Germinal center (tissue), 1 donor: ENCODE measurements at regions not wholly inside any gene's neighbourhood (a gene's known extent, or its start where the extent isn't known, plus 50 kb on each side); places are given as distances from the start of the nearest gene placed in this dataset.

Source experiments
- DNase-seq: peaks from one replicate; pipeline ENCODE4 v3.0.0; 2012; ENCODE audit warnings: mixed read lengths, low spot score

DNA sequence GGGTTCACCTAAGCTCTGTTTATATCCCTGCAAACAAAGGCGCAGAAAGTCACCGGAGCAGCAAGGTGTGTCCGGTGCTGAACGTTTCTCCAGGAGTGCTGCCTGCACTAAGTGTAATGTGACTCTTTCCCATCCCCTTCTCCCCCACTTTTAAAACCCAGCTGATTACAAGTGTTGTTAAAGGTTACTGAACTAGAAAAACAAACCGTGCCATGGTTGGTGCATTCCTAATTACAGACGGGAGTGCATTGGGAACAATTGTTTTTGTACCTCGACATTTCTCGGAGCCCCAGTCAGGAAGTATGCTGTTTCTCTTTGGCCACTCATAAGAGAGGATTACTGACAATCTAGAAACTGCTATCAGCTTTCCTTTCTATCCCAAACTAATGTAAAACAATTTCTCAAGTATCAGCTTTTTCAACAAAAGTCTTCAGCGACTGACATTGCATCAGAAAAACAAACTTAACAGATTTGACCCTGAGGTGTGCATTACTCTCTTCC is 441.0 kb upstream of the SALL1 start:
- DNase-seq: no peak

DNA sequence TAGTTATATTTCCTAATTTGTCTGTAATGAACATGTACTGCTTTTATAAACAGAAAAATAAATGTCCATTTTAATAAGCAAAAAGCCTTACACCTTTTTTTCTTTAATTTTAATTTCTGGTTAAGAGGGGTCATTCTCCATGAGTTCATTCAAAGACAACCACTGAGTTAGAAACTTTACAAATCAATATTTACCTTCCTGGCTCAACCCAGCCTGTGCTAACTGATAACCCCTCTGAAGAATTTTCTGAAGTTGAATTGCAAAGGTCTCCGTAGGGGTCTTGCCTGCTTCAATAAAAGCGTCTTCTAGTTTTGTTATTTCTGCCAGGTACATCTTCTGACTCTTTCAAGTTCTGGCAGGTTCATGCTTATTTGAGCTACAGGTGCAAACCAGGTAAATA is 440.4 kb upstream of the SALL1 start:
- no peak for DNase-seq

DNA sequence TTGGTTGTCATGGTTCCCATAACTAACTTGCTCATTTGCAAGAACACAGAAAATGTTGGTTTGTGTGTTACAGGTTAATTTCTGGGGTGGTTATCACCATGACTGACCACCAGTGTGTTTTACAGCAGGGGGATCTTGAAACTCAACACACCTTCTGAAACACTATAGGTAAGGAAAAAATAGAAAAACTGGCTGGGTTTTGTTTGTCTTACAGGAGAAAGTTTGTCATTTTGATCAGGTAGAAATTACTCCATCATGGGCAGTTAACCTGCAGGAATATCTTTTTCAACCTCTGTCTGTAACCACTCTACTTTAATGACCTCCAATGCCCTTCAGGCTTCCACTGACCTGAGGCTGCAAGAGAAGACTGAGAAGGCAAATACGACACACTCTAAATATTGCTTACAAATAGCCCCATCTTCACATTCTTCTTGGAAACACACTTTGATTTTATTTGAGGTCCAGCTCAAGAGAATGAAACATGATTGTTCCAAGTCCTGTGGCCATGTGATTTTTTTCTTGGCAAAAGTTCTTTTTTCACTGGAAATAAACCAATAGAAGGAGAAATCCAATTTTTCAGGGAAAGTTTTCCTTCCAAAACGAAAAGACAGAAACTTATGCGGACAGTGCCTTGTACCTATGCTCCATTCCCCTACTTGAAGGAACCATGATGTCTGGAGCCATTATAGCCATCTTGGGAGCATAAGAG is 428.7 kb upstream of the SALL1 start:
- DNase-seq: no peak

DNA sequence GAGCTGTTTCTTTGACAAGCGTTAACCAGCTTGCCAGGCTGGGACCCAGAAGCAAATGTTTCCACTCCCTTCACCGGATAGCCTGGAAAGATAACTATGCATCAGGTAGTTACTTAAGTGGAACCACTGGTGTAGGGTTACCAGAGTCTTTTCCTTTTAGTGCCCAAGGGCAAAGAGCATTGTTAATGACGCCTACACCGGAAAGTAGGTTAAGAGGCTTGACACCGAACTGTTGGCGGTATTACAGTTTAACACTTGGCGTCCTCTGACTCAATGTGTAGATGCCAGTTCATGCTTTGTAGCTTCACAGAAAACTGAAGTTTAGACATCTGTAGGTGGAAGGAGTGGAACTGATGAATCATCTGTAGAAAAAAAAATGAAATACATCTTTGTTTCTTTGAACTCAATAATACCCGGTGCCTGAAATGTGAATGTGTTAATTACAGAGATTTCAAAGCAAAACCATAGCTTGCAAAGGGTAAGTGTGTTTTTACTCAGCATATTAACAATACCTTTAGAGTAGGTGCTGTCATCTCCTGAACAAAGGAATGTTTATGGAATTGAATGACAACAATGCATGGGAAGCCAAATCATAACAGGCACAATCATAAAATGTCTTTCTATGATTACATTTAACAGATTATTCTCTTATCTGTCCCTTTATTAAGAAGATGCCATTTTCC is 426.7 kb upstream of the SALL1 start:
- DNase-seq: no peak

DNA sequence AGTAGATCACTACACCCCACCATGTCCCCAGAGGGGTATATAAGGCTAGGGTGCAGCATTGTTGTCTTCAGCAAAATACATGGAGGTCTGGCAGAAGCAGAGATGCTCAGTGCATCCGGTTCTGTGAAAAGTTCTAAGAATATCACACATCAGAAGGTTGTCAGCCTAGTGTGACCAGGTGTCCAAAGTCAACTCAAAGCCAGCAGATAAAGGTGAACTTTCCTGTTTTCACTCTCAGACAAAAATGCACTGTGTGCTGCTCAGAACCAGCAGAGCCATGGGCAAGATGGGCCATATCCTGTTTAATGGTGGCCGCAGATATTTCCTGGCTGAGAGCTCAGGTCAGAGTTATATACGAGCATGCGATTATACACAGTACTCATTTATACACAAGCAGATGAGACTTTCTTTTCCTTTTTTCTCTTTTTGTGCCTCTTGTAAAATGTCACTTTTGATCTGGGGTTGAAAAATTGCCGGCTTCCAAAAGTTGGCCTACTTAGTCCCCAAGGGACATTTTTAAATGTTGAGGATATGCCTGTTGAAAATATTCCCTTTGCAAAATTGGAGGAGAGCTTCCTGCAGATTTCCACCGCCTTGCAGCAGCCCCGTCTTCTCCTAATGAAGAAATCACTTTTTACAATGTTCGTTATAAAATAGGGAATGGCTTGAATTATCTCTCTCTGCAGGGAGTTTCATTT is 425.6 kb upstream of the SALL1 start:
- DNase-seq: no peak

DNA sequence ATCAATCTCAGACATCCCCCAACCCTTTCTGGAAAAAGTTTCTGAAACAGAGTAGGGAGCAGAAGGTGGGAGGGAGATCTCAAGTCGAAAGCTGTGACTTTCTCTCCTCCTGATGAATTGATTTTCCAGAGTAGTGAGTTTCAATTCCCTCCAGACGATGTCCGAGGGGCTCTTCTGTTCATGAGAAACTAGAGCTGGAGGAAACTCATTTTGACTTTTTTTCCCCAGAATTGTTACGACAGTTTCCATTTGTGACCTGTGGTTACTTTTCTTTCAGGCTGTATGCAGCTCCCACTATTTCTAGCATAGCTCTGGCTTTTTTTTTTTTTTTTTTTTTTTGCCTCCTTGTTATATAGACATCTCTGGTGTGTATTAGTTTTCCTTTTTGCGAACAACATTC is 422.1 kb upstream of the SALL1 start:
- DNase-seq: no peak

DNA sequence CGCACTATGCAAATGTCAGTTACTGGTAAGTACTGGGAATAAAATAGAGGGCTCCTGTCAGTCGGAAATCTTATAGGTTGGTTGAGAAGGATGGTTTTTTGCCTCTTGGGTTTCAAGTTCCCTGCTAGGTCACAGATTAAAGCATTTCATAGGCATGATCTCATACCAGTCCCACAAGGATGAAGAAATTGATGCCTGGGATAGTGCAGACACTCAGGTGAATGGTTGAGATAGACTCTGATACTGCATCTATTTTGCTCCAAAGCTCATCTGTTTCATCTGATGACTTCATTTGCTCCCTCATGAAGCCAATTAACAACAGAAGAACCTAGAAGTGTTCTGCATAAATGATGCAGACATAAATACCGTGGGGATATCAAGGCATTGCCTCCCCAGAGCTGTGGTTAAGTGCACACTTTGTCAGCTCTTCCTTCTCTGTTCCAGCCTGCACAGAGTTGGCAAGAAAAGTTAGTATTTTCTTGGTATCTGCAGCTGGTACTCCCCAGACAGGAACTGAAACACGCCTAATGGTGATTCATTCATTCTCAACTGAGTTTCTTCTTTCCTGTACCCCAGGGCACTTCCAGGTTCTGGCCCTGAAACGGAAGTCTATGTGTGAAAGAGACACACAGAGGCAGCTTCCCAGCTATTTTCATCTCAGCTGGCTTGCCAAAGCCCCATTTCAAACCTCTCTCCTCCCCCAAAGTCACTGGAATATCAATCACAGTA is 418.3 kb upstream of the SALL1 start:
- no peak for DNase-seq

DNA sequence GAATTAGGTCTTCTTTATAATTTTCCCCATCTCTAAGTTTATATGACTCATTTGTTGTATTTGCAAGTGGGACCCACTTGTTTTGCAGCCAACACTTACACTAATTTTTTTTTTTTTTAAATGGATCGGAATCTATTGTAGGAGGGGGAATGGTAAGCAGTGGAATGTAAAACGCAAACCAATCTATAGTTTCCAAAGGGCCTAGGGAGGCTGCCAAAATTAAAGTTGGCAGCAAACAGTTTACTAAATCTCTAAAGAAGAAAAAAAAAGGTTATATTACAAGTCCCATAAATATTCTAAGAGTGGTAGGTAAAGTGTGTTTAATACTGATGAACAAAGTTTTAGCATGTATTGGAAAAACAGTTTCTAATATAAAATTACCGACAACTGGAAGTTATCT is 416.8 kb upstream of the SALL1 start:
- no peak for DNase-seq

DNA sequence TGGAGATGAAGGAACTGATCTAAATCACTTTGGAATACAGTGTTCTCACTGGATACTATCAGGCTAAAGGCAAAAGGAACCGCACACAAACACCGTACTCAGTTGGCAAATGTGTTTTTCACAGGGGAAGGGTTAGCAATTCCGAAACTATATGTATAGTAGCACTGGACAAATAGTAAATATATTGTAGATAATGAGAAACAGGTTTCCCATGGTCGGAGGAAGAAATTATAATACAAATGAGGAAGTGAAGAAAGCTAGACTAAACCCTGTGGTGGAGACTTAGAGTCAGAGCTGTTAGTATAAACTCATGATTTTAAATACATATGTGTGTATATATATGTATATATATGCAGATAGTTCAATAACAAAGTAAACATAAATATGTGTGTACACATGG is 414.1 kb upstream of the SALL1 start:
- no peak for DNase-seq

DNA sequence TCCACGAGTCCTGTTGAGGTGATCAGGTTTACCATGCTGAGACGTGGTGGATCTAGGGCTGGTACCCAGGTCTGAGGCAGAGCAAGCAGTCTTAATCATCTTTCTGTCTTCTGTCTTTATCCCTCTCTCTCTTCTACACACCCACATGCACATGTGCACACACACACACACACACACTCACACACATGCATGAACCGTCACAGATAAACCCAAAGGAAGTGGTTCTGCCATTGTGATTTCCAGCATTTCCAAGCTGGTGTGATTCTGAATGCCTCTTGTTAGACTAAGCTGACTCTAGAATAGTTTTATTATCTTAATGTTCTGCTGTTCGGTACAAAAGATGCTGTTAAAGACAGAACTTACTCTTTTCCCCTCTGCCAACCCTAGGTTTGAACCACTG is 411.8 kb upstream of the SALL1 start:
- DNase-seq: no peak

DNA sequence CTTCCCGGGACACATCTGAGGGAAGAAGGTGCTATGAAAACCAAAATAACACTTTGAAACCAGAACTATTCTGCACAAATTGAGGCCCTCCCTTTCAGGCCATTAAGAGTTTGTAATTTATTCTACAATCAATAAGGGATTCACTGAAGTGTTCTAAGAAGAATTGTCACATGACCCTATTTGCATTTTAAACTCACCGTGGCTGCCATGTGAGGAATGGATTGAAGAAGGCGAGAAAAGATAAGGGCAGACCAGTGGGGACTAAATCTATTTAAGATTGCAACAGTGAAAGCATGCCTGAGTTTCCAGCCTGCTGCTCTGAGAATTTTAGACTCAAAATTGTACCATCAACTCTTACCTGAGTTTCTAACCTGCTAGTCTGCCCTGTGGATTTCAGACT is 408.8 kb upstream of the SALL1 start:
- no peak for DNase-seq

DNA sequence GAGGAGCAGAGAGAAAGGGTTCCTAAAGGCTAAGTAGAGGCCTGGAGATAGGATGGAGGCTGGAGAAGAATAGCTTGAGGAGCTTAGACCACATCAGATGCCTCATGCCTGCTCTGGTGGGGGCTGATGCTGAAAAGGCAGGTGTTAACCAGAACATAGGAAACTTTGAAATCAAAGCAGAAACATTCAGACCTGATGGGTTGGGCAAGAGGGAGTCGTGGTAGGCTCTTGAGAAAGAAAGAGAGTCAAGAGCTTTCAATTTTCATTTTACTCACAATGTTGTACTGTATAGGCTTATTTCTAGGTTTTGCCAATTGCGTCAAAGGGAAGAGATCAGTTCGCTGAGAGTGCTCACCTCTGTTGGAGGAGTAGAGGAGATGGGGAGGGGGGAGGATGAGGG is 406.6 kb upstream of the SALL1 start:
- no peak for DNase-seq

DNA sequence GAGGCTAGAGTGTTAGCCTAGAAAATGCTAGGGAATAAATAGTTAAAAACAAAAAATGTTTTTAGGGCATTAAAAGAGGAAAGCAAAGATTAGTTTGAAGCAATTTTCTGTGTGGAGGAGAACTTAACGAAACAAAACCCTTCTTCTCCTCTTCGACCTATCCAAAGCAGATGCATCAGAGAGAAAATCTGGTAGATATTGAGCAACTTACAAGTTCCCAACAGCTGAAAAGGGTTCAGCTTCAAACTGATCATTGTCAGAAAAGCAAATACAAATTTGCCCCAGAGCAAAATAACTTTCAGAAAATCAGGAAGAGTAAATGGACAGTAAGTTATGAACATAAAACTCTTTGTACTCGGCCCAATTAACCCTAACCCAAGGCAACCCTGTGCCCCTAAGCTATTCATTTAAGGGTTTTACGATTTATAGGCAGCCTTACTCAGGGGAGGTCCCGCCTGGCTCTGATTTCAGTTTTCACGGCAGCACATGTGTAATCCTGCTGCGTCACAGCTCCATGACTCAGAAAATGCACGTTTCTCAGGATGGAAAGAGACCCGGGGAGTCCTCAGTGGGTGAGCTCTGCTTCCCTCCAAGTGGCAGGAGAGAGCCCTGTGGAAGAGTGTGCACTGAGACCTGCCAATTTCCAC is 405.7 kb upstream of the SALL1 start:
- DNase-seq: no peak

DNA sequence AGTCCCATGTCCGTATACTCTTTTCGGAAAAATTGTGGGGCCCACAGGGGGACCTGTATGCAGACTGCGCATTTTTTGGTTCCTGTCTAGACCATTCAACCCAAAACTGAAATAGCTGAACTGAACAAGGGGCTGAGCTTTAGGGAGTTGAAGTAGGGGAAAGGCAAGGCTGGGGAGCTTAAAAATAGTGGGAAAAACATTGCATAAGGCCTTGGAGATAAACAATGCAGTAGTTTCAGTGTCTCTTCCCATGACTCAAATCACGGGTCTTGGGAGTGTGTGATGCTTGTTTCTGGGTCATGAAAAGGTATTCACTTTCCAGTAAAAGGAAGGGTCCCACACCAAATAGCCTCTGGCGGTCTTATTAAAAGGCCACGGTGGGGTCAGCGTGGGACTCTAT is 402.8 kb upstream of the SALL1 start:
- no peak for DNase-seq

DNA sequence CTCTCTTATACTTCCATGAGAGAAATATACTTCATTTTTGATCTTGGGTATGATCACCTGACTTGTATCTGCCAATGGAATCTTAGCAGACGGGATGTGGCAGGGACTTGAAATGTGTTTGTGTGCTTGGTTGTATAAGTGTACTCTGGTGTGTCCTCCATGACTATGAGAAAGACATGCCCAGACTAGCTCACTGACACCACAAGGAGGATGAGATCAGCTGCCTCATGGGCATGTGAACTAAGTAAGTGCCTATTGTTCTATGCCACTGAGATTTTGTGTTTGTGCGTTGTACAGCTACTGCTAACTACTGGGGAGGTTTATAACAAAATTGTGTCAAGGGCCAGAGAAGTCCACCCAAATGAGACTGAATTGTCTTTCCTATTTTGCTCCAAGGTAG is 402.2 kb upstream of the SALL1 start:
- DNase-seq: no peak

DNA sequence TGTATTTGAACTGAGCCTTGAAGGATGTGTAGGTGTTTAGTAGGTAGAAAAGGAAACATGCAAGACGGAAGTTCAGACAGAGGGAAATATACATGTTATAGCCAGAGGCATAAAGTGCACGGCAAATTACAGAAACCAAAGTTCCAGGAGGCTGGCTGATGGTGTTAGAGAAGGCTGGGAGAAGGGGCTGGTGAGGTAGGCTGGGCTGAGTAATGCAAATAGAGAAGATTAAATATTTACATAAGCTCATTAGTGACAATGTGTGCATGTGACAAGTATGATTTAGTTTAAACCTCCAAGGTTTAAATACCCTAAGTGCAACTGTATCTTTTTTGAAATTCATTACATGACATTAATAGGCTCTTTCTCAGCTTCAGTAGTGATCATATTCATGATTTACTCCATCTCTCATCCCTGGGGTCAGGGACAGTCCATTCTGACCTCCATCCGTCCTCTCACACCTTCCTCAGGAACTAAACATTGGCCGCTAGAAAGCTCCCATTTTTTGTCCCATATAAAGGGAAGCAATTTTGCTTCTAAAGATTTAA is 399.8 kb upstream of the SALL1 start:
- no peak for DNase-seq

DNA sequence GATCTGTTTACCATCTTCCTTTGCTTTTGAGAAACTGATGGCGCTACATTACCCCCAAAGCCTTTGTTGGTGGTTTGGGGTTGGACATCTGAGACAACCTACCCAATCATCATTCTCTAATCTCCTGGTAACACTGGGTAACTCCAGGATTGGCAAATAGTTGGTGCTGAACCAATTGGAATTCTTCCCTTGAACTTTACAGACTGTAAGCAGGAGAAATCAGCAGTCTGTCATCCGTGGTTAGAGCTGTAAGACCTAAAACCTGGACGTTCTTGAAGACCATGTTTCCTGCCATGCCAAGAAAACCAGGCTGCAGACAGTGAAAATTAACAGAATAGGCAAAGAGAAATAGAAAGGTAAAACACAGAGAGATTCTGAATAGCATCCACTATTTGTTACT is 398.8 kb upstream of the SALL1 start:
- DNase-seq: no peak

DNA sequence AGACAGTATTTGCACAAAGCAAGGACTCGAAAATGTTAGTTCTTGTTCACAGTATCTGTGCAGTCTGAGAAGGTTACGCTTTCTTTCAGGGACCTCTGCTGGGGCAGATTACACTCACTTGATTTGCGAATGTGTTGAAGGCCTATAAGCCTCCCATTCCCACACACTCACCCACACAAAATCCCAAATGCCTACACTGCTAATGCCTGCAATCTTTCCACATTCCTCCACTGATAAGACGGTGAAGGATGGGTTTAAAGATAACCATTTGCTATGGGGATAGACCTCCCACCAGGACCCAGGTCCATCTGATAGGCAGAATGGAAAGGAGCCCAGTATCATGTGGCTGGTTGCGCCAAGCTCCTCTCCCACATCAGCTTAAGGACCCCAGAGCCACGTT is 394.9 kb upstream of the SALL1 start:
- DNase-seq: no peak

DNA sequence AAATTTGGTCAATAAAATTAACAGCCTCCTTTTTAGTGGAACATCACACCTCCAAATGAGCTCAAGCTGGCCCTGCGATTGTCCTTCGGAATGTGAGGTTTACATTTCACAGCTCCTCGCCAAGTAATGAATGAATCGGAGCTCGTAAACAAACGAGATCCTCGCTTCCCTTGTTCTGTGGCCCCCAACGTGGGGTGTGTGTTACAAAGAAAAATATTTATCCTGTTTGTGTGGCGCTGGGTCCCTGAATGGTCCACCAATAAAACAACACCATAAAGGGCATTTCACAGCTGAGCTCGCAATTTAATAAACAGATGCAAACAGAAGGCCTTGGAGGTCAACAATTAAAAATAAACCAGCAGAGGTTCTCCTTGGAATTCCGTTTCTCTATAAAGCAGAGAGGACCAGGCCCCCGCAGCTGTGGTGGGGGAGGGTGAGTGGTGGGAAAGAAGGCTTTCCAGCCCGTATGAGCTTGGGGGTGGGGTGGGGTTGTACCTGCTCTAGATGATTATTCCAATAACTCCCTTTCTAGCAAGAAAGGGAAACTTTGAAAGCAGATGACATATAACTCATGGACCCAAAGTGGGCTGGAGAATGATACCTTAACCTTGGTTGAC is 393.9 kb upstream of the SALL1 start:
- DNase-seq: no peak

DNA sequence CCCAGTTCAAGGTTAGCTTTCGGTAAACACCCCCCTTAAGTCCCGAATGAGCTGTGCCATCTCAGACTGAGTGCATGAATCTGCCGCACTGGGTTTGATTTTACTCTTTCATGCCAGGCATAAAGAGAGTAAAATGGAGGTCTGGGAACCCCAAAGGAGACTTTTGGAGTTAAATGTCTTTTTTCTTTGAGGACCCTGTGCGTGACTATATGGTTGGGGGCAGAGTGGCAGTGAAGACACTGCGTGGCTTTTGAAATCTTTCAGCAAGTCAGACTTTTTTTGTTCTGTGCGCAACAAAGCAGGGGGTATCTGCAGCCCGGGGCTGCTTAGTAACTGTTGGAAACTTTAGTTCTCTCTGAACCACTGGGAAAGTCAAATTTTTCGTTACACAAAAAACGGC is 392.9 kb upstream of the SALL1 start:
- no peak for DNase-seq
